CD4-positive, alpha-beta T cell treated with Interleukin-1 beta for 1 hour (primary cell): ENCODE measurements at regions not wholly inside any gene's neighbourhood (a gene's known extent, or its start where the extent isn't known, plus 50 kb on each side); places are given as distances from the start of the nearest gene placed in this dataset.
"Not testable (repeated sequence)": the region's sequence is repeated elsewhere in the genome, so short reads cannot be mapped to it uniquely, and the experiment has no call there.

ENCODE experiments used
- DNase-seq, 2 donors: peaks; one replicate each; pipeline ENCODE4 v3.0.0-alpha.2; 2020 to 2022

DNA sequence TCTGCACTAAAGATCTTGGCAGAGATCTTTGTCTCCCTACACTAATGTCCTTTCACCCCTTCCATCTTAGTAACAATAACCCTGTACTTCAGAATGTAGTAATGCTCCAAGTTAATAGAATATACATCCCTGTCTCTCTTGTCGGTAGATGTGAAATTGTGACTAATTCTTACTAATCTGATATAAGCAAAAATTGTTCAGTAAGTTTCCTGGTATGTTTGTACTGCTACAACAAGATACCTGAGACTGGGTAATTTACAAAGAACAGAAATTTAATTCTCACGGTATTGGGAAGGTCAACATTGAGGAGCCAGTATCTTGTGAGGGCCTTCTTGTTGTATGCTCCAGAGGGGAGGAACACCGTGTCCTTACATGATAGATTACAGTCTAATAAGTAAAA, 1686.6 kb upstream of the CDH9 start:
- DNase-seq: no peak

GRCh38 chr5:28714907-28715698, 1676.7 kb upstream of the CDH9 start:
- DNase-seq: no peak

- DNase-seq: no peak
Measured at GRCh38 chr5:28710360-28710759, 1672.0 kb upstream of the CDH9 start.

- no peak for DNase-seq
Measured at GRCh38 chr5:28708472-28708871, 1670.1 kb upstream of the CDH9 start.

GRCh38 chr5:28707706-28708105, 1669.3 kb upstream of the CDH9 start:
- no peak for DNase-seq

DNA sequence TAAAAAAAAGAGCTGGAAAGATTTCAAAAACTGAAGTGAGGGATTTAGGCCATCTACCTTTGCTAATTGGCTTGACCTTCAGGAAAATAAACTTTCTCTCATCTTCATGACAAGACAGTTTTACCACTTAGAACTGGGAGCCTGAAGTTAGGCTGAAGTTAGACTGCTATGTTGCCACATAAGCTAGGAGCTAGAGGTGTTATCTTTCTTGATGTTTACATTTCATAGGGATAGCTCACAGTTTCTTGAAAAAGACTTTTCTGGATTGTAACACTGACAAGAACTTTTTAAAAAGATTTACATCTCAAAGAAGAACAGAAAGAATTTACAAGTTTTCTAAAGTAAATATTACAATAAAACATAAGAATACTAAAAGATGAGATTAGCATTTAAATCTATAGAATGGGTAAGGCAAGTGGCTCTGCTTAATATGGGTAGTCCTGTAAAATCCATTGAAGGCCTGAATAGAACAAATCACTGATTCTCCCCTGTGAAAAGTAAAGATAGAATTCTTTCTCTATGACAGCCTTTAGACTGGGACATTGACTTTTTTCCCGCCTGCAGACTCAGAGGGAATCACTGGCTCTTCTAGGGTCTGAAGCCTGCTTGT, 1665.4 kb upstream of the CDH9 start:
- DNase-seq: no peak

DNA sequence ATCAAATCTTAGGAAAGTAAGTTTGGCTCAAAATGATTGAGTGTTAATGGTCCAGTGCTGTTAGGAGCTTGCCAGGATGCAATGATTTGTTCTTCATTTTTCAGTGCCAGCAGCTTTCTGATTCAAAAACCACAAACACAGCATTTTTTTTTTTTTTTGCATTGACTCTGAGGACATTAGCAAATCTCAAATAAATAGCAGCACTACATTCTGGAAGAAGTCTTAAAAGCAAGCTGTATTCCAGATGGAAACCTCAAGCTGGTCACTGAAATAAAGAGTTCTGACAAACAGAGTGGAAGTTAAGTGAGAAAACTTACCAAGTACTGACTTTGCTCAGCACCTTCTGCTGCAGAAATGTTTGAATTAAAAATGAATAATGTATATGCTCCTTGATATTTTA, 1653.1 kb upstream of the CDH9 start:
- no peak for DNase-seq

- no peak for DNase-seq
Measured at GRCh38 chr5:28685794-28686193, 1647.4 kb upstream of the CDH9 start.

DNA sequence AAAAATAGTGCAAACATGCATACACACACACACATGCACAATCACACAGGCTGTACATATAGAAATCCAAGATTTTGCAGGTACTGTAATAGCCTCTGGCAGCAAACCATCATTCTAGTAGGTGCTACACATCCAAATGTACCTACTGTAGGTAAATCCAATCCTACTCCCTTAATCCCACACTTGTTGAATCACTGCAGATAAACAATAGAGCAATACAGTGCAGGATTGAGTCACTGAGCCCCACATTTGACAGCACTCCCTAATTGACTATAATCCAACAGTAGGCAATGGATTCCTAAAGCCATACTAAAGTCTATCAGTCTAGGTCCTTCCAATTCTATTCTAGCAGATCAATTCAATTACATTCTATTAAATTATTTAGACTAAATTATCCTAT, 1640.5 kb upstream of the CDH9 start:
- no peak for DNase-seq

DNA sequence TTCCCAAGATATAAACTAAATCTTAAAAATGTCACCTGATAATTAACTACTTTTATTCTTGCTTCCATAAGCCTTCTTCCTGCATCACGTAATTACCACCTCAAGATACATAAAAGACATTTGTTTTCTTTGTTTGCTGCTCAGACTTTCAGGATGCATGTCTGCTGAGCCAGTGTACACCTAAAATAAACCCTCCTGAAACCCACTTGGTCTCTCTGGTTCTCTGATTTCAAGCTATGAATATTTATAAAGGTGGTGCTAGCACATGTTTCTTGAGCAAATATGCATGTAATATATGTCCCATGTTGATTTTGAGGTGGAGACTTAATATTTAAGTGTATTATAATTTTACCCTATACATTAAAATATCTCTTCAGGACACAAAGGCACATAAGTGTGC, 1627.7 kb upstream of the CDH9 start:
- no peak for DNase-seq

DNA sequence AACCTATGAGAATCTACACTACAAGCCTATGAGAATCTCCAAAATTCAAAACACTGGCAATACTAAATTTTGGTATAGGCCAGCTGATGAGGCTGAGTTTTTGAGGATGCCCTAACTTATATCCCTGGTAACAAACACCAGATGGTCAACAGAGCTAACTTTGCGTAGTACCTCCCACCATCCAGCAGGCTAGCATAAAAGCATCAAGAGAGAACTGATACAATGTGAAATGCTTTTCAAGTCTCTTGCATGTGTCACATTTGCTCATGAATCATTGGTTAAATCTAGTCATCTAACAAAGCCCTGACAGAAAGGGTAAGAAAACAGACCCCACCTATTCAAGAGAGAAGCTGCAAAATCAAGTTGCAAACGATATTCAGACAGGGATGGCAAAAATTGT, 1609.7 kb upstream of the CDH9 start:
- DNase-seq: no peak

DNA sequence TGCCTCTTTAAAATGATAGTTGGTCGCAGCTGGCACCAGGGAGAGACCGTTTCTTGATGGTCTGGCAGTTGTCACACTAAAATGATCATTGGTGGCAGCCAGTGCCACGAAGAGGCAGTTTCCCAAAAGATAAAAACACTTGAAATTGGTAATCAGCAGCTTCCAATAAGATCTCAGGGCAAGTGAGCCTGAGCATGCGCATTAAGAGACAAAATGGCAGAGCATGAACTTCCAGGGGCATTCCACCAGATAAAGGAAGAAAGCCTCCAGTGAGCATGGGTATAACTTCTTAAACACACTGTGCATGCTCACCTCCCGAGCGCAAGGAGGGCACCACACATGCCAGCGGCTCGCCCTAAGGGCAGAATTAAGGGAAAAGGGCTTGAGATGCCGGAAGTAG, 1594.2 kb upstream of the CDH9 start:
- DNase-seq: no peak

DNA sequence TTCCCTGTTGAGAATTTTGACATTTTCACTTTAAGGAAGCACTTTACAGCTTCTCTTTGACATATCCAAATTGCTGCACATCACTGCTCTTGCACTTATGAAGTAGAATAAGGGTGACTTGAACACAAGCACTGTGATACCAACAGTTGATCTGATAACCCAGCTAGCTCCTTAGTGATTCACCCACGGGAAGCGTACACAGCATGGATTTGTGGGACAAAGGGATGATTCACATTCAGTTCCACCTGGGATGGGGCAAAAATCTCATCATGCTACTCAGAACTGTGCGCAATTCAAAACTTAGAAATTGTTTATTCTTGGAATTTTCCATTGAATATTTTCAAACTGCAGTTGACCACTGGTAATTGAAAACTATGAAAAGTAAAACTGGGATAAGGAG, 1565.5 kb upstream of the CDH9 start:
- DNase-seq: no peak

GRCh38 chr5:28602429-28602828, 1564.0 kb upstream of the CDH9 start:
- DNase-seq: no peak

DNA sequence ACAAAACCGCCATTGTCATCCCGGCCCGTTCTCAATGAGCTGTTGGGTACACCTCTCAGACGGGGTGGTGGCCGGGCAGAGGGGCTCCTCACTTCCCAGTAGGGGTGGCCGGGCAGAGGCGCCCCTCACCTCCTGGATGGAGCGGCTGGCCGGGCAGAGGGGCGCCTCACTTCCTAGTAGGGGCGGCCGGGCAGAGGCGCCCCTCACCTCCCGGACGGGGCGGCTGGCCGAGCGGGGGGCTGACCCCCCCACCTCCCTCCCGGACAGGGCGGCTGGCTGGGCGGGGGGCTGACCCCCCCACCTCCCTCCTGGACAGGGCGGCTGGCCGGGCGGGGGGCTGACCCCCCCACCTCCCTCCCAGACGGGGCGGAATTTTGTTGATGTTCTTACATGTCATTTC, 1558.3 kb upstream of the CDH9 start:
- DNase-seq: not testable (repeated sequence)

DNA sequence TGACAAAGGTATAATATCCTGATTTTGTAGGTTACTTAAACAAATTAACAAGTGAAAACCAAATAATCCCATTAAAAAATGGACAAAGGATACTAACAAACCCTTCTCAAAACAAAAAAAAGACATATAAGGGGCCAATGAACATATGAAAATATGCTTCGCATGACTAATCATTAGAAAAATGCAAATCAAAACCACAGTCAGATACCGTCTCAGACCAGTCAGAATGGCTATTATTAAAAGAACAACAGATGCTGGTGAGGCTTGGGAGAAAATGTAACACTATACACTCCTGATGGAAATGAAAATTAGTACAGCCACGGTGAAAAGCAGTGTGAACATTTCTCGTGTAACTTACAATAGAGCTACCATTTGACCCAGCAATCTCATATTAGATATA, 1542.2 kb upstream of the CDH9 start:
- DNase-seq: no peak

GRCh38 chr5:28576022-28576421, 1537.6 kb upstream of the CDH9 start:
- DNase-seq: no peak

DNA sequence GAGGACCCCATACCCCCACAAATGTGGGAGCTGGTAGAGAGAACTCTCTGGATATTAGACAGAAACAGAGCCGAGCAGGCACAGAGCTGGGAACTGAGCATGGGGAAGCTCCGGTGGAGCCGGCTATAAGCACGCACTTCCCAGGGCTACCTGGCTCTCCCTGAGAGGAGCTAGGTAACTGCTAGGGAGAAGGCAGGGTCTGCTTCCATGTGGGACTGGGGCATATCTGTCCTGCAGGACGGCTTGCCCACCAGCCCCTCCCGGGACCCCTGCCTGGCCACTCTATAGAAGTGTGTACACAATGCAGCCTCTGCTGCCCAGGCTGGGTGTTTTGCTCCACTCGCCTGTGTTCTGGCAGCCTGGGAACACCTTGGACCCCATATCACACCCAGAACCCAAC, 1537.0 kb upstream of the CDH9 start:
- no peak for DNase-seq

- no peak for DNase-seq
Measured at GRCh38 chr5:28574606-28575005, 1536.2 kb upstream of the CDH9 start.

DNA sequence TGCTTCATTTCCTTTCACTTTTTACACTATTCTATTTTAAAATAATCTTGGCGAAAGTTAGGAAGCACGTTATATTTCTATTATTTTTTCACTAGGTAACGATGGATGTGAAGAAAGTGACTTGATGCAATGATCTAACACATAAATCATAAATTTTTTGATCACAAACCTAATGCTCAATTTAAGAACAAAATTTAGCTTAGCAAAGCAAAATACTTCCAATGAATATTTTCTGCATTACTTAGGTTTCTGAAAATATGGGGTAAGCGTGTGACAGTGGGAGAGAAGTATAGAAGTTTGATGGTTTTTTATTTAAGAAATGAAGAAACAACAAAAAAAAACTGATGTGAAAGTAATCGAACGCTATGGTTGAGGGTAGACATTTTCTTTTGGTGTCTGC, 1528.7 kb upstream of the CDH9 start:
- DNase-seq: no peak

- no peak for DNase-seq
Measured at GRCh38 chr5:28561522-28561921, 1523.1 kb upstream of the CDH9 start.

GRCh38 chr5:28558196-28558595, 1519.8 kb upstream of the CDH9 start:
- DNase-seq: no peak

GRCh38 chr5:28557114-28557513, 1518.7 kb upstream of the CDH9 start:
- DNase-seq: no peak

DNA sequence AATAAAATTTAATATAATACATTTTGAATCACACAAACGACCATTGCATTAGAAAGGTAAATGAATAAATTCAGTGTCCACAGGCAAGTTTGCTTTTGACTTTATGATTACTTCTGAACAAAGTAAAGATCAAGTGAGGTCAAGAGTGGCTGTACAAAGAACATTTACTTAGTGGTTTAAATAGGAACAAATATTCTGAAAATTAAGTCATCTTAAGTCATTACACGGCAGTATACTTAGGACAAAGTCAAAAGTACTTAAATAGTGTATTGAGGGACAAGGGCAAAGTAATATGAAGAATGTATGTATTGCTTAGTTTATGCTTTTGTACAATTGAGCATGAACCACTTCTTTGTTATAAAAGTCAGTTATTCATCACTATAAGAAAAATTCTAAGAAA, 1511.2 kb upstream of the CDH9 start:
- DNase-seq: no peak

GRCh38 chr5:28548856-28549255, 1510.5 kb upstream of the CDH9 start:
- no peak for DNase-seq
